HG02884 (cell line): ENCODE measurements at regions not wholly inside any gene's neighbourhood (a gene's known extent, or its start where the extent isn't known, plus 50 kb on each side); places are given as distances from the start of the nearest gene placed in this dataset.
"Not testable (repeated sequence)": the region's sequence is repeated elsewhere in the genome, so short reads cannot be mapped to it uniquely, and the experiment has no call there.

Source experiments
- ATAC-seq: cut with Tn5 transposase; IDR thresholded peaks from one replicate; pipeline ENCODE4 v1.9.1; 2021; ENCODE audit warnings: mild to moderate bottlenecking, moderate library complexity; ENCODE audit not compliant: unreplicated experiment

DNA sequence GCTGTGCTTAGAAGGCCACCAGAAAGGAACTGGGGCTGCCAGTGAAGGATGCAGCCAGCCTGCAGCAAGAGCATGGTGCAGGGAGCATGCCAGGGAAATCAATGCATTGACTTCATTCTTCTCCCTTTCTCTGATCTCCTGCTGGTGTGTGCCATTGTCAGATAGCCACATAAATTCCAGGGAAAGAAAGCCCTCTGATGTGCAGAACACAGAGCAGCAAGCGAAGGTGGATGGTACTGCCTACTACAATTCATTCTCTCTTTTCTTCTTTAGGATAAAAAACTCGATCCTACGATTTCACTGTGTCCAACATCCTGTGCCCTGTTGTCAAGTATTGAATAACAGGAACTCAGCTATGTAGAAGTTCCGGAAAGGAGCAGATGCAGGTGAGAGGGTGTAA is 446.7 kb upstream of the TMEM132C start:
- no peak for ATAC-seq

DNA sequence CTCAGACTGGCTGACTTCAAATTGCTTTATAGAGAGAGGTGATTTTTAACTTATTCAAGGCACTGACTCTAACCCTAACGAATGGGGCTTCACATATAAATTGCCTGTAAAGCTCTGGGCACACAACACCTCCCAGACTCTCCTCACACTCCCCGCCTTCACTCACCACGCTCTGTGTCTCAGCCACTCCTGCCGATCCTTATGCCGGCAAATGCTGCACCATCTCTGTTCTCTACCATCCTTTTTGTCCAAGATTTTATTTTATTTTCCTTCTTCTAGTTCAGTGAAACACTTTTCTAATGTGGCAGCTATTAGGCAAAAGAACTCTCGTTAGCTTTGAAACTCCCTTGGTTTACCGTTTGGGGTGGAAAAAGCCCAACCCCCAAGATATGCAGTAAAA is 446.1 kb upstream of the TMEM132C start:
- no peak for ATAC-seq

DNA sequence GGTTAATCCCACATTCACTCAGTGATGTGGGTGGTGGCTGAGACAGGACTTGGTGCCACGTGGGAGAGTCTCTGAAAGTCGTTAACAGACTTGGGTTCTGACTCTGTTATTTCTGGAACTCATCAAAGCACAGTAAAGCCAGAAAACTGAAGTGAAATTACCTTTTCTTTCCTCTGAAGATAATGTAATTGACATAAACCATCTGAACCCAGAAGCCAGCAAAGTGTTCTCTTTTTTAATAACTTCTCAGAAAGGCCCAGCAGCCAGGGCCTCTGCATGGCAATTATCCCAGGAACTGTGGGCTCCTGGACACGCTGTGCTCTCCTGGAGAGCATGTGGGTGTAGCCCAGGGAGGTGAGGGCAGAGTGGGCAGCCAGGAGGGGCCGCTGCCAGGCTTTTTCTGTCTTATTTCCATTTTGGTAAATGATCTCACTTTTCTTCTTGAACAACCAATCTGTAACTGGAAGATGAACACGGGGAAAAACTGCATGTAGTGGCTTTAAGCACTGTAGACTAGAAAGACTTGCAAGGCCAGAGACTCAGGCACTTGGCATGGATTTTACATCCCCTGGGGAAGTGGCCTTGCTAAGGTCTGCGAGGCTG is 444.1 kb upstream of the TMEM132C start:
- ATAC-seq: no peak

DNA sequence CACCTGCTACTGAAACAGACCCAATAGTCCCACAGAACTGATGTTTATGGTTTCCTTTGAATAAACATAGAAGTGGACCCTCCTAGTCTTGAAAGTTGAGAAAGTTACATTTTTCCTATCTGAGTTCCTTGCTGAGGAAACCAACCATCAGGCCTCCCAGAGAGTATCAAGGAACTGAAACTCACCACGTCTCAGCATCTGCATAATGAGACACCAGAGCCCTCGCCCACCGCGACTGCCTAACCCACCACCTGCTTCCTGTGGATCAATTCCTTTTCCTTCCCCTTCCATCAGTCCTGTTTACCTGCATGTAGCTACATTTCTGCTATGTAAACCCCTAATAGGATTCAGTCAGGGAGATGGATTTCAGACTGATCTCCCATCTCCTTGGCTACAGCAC is 443.2 kb upstream of the TMEM132C start:
- no peak for ATAC-seq

DNA sequence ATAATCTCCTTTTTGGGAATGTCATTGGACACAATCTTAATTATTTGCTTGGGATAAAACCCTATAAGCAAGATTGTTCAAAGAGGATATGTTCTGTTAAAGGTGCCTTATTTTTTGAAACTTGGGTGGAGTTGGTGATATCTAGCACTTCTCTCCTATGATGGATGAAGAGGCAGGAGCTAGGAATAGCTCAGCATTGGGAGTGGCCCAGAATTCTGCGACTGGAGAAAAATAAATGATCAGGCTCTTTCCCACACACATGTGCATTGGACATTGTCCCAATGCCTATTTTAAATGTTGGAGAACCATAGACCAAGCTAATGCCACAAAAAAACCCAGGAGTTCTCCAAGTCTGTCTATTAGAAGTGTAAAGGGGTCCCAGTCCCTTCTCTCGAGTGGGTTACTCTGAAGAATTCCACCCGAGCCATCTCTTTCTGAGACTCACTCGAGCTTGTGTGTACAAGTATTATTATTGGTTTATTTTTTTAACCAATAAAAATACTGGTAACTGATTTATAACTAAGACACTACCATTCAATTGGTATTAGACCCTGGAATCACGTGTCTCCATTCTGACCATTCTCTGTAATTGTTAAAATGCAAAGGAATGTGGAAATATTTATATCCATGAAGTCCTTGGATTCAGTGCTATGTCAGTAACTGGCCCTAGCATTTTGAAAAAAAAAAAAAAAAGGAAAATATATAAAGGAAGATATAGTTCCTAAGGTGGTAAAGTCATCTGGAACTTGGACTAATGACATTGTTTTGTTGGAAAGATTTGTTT is 437.5 kb upstream of the TMEM132C start:
- ATAC-seq: no peak

DNA sequence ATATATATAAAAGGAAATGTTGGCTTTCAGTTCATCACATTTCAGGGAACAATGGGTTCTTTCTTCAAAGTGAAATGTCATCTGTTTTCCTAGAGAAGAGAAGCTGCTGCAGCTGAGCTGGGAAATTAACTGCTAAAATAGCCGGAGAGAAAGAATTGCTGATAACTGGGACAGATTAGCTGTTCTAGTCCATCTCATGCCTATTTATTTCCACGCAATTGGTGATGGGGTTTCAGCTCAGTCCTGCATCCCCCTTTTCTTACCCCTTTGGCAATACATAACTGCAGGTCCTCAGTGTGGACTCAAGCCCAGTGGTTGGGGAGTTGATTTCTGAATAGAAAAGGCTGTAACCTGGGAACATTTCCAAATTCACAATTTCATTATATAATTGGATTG is 436.9 kb upstream of the TMEM132C start:
- ATAC-seq: no peak

DNA sequence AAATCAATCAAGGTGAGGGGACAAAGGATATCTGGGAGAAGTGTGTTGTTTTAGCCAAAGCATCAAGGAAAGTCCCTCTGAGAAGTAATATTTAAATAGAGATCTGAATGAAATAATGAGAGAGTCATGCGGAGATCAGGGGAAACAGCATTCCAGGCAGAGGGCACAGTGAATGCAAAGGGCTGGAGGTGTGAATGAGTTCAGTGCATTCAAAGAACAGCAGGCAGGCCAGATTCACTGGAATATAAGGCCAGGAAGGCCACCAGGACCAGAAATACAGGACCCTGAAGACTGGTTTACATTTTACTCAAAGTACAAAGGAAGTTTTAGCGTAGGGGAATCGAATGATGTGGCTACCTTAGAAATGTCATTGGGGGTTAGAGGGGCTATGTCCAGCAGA is 436.2 kb upstream of the TMEM132C start:
- ATAC-seq: no peak

DNA sequence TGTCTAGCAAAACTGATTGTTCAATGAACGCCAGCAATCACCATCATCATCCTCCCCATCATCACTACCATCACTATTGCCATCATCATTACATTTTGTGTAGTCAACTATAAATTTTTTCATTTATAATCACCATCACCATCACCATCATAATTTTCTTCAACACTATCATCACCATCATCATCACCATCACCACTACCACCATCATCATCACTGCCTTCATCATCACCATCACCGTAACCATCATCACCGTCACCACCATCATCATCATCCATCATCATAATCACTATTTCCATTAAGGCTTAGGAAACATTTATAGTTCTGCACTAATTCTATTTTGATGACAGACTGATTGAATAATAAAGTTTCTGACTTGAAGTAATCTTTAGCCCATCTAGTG is 434.8 kb upstream of the TMEM132C start:
- ATAC-seq: no peak

DNA sequence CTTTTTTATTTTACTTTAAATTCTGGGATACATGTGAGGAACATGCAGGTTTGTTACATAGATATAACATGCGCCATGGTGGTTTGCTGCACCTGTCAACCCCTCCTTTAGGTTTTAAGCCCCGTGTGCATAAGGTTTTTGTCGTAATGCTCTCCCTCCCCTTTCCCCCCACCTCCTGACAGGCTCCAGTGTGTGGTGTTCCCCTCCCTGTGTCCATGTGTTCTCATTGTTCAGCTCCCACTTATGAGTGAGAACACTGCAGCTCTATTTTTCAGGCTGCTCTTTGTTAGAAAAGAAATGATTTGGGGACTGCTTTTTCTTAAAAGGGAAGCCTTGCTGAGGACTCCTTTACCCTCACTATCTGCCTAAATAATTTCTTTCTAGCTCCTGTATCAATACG is 430.2 kb upstream of the TMEM132C start:
- not testable (repeated sequence) for ATAC-seq

DNA sequence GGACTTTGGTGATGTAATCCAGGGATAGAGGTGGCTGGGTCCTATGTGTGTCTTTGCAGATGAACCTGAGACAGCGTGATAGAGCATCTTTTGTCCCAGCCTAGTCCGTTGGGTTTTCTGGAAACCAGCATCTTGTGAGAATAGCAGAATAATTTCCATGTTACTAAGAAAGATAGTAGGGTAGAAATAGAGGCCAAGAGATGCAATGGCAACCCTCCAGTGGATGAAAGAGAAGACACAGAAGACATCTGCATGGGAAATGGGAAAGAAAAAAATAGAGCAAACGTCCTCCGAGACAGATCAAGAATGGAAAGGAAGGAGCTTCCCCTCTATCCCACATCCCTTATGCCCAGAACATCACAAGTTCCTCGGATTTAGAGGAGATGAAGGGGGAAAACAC is 409.3 kb upstream of the TMEM132C start:
- no peak for ATAC-seq

DNA sequence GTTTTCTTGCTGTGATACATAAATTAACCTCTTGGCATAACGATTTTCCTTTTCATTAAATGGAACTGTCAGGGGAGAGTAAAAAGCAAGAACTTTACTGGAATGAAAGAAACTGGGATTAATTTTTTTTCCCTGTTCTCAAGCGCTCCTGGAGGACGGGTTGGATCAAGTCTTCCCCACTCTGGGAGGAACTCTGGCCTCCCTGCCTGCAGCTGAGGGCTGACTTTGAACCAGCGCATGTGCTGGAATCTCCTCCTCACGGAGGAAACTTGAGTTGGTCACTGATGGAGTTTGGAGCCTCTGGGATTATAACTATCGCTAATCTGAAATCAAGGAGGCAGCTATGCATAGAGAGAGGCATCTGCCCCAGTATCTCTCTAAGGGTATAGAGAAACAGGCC is 406.4 kb upstream of the TMEM132C start:
- ATAC-seq: no peak

DNA sequence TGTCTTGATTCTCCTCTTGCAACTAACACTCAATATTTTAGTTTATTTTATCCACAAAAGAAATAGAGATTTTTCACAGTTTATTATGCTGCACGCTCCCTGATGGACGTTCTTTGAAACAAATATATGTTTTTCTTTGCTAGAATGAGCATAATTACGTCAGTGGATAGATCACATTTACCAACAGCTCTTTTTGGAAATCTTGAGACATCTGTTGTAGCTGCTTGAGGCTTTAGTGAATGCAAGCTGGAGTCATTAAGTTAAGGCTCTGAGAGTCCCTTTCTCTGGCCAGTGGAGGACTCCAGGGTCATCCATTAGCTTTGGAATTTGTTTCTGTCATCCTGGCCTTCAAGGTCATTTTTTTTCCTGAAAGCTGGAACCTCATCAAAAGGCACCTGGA is 405.6 kb upstream of the TMEM132C start:
- no peak for ATAC-seq

DNA sequence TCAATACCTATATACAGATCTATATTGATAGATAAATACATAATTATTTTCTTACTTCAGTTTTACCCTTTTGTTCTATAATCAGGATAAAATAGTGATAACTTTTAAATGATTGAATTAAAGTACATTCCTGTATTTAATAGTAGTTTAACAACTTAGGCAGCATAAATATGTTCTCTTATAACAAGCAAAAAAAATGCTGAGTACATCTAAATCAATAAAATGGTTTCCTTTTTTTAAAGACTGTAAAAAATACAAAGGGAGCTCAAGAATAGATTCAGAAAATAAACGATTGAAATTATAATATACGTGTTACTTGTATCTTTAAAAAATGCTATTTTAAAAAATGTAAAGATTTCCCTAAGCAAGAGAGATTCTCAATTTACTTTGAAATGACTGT is 393.7 kb upstream of the TMEM132C start:
- no peak for ATAC-seq

DNA sequence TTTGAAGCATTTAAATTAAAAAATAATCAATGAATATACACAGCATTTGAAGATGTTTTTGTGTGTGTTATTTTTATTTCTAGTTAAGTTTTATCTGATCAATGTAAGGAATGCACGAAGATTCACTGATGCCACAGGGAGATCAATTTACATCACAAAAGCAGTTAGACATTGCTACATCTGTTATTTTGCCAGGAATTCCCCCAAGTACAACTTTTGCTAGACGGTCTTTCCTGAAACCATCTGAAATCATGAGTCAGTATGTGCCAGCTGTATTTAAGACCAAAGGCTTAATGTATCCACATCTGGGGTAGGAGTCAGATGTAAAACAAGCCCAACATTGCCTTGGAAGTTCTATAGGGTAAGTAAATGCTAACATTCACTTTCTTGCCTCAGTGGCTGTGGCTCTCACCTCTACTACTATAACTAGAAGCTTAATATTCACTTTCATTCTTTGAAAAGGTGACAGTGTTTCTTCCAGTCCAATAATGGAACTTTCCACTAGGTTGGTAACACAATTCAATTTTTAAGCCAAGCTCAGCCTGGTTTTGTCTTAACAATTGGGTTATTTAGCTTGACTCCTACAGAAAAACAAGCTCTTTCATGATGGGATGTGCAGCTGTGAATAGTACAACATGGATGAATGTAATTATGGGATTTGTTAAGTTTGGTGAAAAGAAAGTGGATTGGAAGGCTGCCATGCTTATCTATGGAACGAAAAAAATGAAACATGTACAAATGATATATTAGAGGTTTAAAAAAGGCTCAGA is 385.4 kb upstream of the TMEM132C start:
- ATAC-seq: no peak

DNA sequence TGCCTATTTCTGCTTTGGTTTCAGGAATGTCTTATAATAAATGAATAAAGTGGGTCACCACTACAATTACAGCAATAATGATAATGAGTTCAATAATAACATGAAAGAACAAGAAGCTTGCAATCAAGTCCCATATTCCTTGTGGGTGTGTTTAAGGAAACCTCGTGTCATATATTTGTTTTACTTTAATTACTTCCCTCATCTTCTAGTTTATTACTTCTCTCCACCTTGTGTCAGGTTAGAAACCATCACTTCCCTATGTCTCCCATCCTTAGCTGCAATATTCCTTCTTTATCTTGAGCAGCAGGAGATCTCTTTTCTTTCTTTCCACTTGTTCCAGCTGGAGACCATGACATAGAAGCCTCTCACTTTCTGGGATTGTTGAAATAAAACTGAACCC is 384.0 kb upstream of the TMEM132C start:
- ATAC-seq: no peak

DNA sequence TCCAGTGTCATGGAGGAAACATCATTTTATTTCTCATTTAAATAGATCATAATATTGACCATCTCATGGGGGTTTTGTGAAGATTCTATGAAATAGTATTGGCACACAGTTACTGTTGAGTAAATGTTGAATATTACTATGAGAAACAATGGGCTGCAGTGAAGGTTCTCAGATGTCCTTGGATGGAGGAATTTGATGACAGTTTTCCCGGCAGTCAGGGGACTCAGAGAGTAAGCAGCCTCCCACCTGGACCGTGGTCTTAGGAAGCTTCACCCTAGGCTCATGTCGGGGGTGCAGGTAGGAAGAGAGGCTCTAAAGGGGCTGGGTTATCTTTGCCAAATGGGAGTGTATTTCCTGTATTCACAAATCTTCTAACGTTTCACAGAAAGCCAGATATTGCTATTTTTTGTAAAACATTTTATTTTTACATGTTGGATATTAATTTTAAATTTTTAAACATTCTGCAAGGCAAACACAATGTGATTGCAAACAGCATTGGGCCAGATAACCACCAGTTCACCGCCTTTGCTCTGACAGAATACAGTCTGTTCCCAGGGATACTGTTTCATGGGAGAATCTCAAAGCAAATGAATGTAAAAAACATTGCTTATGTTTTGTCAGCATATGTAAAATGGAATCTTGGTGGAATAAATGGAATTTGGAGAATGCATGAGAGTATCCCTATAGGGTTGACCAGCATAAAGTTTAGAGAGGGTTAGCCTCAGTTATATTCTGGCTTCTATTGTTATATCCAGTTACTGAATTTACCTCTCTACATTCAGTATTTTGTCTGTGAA is 380.8 kb upstream of the TMEM132C start:
- ATAC-seq: no peak

DNA sequence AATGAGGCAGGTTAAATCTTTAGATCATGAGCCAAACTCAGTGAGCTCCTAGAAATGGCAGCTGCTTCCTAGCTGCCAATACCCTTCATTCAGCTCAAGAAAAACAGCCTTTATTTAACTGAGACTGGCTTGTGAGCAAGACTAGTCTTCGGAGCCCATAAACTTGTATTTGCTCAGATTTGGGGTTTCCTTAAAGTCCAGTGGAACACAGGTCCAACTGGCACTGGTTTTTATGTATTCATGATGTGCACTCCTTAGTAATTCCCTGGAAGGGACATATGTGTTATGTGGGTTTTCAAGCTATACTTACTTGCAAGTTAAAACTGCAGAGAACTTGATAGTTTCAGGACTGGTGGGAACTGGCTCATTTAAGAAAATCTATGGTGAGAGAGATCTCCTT is 380.1 kb upstream of the TMEM132C start:
- no peak for ATAC-seq

DNA sequence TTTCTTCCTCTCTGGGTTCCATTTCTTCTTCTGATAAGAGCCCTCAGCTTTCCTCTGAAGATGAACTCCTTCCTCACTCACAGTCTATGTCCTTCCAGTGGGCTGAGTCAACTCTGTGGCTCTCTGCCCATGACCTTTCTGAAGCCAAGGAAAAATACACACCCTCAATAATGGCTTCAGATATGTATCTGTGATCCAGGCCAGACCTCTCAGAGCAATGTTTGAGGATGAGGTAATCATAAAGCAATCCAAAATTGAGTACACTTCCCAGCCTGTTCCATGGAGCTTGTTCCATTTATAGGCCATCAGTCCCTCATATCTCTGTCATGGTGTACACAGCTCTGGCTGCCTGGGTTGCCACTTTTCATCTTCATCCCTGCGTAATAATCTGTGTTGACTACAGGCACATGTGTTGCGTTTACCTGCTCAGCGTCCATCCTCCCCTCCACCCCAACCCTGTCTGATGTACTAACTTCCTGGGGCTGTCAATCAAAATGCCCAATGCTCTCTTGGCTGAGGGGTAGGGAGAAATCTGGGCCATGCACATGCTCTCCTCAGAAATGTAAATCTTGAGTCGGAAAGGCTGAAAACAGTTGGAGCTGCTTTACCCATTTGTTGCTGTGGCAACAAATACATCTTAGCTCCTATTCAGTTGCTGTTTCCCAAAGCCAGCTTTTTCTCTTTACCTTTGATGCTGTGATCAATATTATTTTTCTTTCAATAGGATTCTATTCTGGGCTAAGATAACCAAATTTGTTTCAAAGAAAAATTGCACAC is 377.8 kb upstream of the TMEM132C start:
- no peak for ATAC-seq

DNA sequence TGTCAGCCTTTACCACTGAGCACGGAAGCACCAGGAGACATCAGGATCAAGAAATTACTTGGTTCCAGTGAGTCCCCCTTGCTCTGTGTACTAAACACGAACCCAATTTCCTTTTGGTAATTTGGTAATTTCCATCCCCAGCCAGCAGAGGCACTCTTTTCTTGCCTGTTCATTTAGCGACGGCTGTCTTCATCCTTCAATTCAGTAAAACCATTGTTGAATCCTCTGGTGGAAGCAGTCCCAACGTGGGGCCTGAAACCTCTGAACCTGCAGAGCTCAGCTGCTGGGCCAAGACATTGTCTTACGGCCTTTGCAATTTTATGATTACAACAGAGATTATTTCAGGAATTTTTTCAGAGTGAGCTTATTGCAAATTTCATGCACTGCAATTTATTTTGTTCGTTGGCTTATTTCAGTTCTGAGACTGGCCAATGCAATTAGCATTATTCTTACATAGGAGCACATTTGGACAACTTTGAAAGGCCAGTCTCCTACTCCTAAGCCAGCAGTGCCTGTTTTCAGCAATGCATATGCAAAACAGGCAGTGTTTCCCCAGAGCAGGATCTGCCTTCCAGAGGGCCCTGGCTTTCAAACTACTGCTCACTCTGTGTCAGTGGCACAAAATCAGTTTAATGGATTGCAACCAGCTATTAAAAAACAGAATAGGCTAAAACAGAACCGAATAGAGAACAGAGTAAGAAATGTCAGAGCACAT is 372.9 kb upstream of the TMEM132C start:
- no peak for ATAC-seq

DNA sequence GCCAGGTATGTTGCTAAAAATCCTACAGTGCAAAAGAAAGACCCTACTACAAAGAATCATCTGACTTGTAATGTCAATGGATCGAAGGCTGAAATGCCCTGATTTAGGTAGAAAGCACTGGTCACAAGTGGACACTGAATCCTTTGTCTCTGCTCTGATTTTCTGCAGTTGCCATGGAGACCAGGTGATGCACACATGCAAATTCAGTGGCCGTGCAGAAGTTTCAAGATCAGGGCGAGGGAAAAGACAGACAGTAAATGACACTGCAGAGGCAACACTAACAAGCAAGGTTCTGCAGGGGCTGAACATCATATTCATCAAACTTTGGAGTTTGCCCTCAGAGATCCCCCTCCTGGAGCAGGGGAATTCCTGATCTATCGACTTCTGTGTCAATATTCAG is 370.3 kb upstream of the TMEM132C start:
- ATAC-seq: no peak
